GM18520 (cell line): ENCODE measurements at regions not wholly inside any gene's neighbourhood (a gene's known extent, or its start where the extent isn't known, plus 50 kb on each side); places are given as distances from the start of the nearest gene placed in this dataset.
"Not testable (repeated sequence)": the region's sequence is repeated elsewhere in the genome, so short reads cannot be mapped to it uniquely, and the experiment has no call there.

ENCODE experiments used
- ATAC-seq: cut with Tn5 transposase; IDR thresholded peaks from one replicate; pipeline ENCODE4 v1.9.1; 2021; ENCODE audit not compliant: unreplicated experiment

GRCh38 chr22:49344656-49345055, 483.0 kb downstream of the BRD1 start:
- no peak for ATAC-seq

GRCh38 chr22:49344161-49344560, 483.5 kb downstream of the BRD1 start:
- ATAC-seq = no peak

GRCh38 chr22:49340406-49340805, 487.3 kb downstream of the BRD1 start:
- ATAC-seq = no peak

GRCh38 chr22:49336483-49336882, 491.2 kb downstream of the BRD1 start:
- not testable (repeated sequence) for ATAC-seq

- ATAC-seq = no peak
Measured at GRCh38 chr22:49334976-49335375, 492.7 kb downstream of the BRD1 start.

GRCh38 chr22:49334449-49334789, 493.3 kb downstream of the BRD1 start:
- ATAC-seq = no peak

GRCh38 chr22:49333206-49333605, 494.5 kb downstream of the BRD1 start:
- no peak for ATAC-seq

- no peak for ATAC-seq
Measured at GRCh38 chr22:49332691-49333090, 495.0 kb downstream of the BRD1 start.

GRCh38 chr22:49331878-49332277, 495.8 kb downstream of the BRD1 start:
- ATAC-seq = no peak

- ATAC-seq = no peak
Measured at GRCh38 chr22:49331223-49331815, 496.4 kb downstream of the BRD1 start.

- no peak for ATAC-seq
Measured at GRCh38 chr22:49330421-49331222, 497.1 kb downstream of the BRD1 start.

- no peak for ATAC-seq
Measured at GRCh38 chr22:49329636-49330035, 498.0 kb downstream of the BRD1 start.

- ATAC-seq = no peak
Measured at GRCh38 chr22:49328630-49329405, 498.9 kb downstream of the BRD1 start.

- no peak for ATAC-seq
Measured at GRCh38 chr22:49328118-49328475, 499.6 kb downstream of the BRD1 start.

GRCh38 chr22:49327411-49328117, 500.1 kb downstream of the BRD1 start:
- no peak for ATAC-seq

- ATAC-seq = no peak
Measured at GRCh38 chr22:49326558-49326957, 501.1 kb downstream of the BRD1 start.

- no peak for ATAC-seq
Measured at GRCh38 chr22:49325531-49326395, 501.9 kb downstream of the BRD1 start.

GRCh38 chr22:49324527-49325491, 502.9 kb downstream of the BRD1 start:
- no peak for ATAC-seq

GRCh38 chr22:49323751-49324415, 503.8 kb downstream of the BRD1 start:
- no peak for ATAC-seq
